GM12872 (cell line): ENCODE measurements at regions not wholly inside any gene's neighbourhood (a gene's known extent, or its start where the extent isn't known, plus 50 kb on each side); places are given as distances from the start of the nearest gene placed in this dataset.

Experiments
- TF ChIP-seq, protein P1 (sequence below): IDR thresholded peaks from 3 replicates; pipeline ENCODE4 v1.5.1; 2011; ENCODE audit warnings: low read depth, mild to moderate bottlenecking, low read length, moderate library complexity; ENCODE audit not compliant: insufficient read depth

- TF ChIP-seq, protein P1, sequence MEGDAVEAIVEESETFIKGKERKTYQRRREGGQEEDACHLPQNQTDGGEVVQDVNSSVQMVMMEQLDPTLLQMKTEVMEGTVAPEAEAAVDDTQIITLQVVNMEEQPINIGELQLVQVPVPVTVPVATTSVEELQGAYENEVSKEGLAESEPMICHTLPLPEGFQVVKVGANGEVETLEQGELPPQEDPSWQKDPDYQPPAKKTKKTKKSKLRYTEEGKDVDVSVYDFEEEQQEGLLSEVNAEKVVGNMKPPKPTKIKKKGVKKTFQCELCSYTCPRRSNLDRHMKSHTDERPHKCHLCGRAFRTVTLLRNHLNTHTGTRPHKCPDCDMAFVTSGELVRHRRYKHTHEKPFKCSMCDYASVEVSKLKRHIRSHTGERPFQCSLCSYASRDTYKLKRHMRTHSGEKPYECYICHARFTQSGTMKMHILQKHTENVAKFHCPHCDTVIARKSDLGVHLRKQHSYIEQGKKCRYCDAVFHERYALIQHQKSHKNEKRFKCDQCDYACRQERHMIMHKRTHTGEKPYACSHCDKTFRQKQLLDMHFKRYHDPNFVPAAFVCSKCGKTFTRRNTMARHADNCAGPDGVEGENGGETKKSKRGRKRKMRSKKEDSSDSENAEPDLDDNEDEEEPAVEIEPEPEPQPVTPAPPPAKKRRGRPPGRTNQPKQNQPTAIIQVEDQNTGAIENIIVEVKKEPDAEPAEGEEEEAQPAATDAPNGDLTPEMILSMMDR, result no peak
These were observed 134.7 kb upstream of the GPR12 start for GRCh38 chr13:26895081-26895807.

DNA sequence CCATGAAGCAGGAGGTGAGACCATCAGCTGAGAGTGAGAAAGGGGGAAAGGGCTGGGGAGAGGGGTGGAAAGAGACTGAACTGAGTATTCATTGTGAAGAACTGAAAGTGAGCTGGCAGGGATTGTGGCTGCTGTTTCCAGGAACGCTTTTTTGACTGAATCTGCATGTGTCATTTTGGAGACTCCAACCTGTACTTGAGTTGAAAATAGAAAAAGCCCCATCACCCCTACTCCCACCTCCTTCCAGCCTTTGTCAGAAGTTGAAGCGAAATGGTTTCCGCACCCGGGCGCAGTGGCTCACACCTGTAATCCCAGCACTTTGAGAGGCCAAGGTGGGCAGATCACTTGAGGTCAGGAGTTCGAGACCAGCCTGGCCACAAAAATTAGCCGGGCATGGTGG lies 128.0 kb upstream of the GPR12 start:
- TF ChIP-seq, protein P1, result no peak

DNA sequence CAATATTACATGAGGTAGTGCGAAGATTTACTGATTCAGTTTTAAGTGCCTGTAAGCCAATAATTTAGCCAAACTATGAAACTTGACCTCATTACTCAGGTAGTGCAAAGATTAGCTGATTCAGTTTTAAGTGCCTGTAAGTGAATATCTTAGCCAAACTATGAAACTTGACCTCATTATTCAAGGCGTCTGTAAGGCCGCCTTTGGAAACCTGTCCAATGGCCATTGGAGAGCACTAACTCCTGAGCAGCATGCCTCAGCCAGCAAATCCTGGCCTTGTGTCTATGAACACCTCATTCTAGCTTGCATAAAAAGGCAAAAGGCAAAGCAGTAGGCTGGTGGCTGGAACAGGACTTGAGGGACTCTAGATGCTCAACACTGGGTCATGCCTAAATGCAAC lies 127.0 kb upstream of the GPR12 start:
- TF ChIP-seq, protein P1, result no peak

DNA sequence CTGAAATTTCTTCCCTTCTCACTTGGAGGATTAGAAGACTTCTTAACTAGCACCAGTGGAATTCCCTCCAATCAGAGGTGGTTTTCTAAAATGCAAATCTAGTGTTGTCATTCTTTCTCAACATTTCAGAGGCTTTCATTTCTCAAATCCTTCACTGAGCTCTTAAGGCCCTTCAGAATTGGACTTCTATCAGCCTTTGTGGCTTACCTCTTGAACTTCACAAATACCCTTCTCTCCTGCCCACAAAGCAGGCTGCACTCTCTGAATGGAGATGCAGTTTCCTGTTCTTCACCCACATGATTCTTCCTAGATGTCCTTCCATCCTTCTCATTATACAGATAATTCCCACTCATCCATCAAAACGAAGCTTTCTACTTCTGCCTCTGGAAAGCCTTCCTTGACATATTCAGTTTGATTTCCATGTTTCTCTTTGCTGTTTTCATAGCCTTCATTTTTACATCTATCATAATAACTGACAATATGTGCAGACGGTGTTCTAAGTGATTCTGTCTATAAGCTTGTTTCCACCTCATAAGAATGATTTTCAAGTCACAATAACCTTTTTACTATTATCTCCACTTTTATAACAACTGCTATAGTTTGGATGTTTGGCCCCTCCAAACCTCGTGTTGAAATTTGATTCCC lies 123.1 kb upstream of the GPR12 start:
- TF ChIP-seq, protein P1, result no peak

- TF ChIP-seq, protein P1, result no peak
These were observed 122.1 kb upstream of the GPR12 start for GRCh38 chr13:26882731-26883130.

DNA sequence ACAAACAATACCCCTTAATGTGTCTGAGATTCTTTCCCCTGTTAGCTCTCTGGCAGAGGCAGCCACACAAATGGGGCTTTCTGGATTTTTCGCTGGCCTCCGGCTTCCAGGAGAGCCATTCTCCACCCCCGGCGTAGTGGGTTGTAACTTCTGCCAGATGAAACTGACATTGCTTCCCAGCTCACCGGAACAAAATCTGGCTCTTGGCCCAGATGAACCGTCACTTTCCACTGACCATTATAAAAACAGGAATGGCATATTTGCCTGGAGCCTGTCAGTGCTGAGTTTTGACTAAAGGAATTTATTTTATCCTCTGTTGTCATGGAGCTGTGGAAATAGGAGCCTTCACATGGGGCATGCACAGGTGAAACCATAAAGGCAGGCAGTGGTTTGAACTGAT lies 120.6 kb upstream of the GPR12 start:
- TF ChIP-seq, protein P1, result no peak

GRCh38 chr13:26880735-26881134 lies 120.1 kb upstream of the GPR12 start:
- TF ChIP-seq, protein P1, result no peak
